M059J (cell line): ENCODE measurements at regions not wholly inside any gene's neighbourhood (a gene's known extent, or its start where the extent isn't known, plus 50 kb on each side); places are given as distances from the start of the nearest gene placed in this dataset.

Source experiments
- DNase-seq: peaks from one replicate; pipeline ENCODE4 v3.0.0-alpha.2; 2012; ENCODE audit warnings: low read depth

DNA sequence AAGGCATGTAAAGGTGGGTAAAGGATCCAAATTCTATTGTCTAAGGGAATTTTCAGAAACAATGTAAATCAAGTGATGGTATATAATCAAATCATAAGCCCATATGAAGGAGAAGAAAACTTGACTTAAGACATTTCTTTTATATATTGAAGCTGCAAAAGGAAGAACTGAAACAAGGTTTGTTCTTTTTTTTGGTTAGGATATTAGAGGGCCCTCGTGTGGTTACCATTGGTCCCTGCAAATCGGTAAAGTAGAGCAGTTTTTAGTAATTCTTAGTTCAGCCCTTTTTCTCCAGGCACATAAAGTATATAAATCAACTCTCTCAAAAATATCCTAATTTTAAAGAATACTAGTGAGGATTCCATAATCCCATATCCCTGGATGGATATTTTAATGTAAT, 105.6 kb upstream of the STK17B start:
- peak; percentile 32 for DNase-seq

DNA sequence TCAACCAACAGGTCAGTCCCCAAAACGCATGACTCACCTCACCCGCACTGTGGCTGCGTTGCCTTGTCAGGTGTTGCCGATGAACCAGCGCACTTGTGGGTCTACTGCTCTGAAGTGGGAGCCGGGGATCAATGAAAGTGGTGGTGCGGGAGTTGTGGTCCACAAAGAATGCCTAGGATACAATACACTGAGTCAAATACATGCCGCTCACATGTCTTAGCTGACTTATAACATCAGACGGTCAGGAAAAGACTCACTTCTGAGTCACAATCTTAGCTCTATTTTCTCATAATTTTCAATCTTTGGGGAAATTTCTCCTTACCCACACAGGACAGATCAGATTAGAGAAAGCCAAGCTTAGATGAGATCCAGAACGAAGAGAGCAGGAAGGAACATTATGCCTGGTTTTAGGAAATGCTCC, 107.1 kb upstream of the STK17B start:
- DNase-seq: peak; percentile 72

DNA sequence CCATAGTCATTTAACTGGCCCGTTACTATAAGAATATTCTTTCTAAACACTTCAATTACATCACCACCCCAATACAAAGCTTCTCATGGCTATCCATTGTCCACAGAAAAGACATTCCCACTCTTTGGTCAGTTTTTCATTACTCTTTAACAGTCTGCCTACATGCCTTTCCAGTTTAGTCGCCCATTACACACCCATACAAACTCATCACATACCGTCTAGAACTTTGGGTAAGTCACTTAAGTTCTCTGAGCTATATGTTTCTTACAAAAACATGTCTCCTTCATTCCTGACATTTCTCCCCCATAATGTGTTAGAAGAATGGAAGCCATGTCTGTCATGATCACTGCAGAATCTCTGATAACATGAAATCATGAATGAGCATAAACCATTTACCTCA, 108.2 kb upstream of the STK17B start:
- DNase-seq: no peak

DNA sequence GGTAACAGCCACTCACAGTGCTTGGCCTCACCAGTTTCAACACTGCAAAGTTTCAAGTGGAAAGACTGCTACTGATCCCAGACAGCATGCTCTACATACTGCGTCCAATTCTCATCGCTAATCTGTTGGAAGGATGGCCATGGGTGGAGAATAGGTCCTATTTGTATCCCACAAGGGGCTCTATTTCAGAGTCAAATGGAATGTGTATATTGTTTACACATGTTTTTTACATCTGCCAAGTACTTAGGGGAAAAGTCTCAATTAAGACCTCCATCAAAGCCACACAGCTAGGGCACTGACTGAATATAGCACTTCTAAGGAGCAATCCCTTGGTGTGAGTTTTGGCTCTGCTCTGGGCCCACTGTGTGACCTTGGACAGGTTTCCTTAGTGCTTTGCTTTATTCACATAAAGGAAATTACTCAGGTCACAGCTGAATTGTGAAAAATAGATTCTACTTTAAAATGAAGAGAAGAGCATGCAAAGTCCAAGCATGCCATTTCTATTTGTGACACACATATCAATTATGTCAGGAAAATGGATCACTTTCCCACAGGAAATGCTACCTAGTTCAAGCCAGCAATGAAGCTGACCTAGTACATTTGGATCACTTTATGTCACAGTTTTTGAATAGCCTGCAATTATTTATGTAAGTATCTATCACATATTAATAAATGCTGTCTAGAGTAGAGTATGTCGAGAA, 112.9 kb upstream of the STK17B start:
- no peak for DNase-seq

DNA sequence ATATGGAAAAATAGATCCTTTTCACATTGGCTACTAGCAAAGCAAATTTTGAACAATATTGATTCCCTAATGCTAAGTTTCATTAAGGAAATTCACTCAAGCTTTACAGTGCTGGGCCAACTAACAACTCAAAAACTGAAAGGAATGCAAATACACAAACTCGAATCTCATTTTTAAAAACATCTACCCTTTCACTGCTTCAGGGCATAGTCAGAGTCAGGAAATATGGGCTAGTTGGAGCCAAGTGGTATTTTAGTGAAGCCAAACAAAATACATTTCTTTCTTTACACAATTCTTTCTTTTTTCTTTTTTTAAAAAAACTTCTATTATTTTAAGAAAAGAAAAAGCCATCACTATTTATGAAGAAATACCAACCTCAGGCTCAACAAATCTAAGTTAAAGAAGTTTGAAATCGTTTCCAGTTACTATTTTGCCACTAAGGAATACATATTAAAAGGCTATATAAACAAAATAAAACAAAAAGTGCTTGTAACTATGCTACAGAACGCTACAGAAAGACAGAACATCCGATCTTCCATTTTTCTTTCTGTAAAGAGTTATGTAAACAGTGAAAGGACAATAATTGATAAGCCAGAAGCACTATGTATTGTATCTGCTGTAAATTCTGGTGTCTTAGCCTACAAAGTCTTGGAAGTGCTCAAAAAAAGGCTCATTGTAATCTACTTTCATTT, 113.6 kb upstream of the STK17B start:
- no peak for DNase-seq

DNA sequence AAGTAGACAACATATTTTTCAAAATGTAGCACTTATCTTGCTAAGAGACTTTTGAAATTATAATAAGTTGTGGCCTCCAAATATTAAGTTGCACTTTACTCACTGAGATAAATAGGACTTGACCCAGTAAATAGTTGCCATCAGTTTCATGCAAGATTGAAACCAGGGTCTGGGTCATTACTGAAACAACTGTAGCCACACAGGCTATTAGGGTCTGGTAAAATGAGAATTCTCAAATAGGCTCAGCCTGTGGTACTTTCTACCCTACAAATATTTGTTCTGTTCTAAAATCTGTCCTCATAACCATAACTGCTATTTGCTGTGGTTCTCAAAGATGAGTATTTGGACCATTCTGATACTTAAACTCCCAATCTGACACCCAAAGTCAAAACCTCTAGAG, 115.4 kb upstream of the STK17B start:
- no peak for DNase-seq

DNA sequence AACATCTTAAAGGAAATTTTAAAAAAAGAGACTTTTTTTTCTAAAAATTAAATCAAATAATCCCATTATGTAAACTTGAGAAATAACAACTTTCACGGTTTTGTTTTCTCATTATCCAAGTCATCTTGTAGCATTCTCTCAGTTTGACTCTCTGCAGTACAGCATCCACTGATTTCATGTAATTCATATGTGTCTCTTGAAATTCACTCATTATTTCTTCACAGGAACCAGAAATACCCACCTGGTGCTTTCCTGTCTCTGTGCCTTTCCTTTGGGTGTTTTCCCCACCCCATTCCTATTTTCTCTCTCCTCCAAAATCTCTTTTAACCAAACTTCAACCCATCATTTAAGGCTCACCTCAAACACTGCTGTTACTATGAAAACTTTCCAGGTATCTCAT, 116.1 kb upstream of the STK17B start:
- no peak for DNase-seq

DNA sequence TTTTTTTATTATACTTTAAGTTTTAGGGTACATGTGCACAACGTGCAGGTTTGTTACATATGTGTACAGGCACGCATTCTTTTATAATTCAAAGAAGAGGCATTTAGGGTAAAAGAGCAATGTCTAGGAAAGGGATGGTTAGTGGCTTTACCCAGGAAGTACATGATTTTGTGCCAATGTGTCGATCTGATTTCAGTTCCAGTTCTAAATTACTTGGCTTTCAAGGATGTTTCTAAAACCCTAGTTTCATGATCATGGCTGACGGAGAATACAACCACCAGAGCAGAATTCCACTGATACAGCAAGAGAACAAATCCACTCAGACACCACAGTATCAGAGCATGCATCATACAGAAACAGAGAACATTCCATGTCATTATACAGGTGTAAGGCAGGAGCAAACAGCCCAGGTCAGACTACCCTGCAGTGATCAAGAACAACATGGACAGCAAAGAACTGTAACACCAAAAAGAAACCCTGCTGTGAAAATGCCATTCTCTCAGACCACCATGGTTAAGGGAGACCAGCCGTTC, 116.7 kb upstream of the STK17B start:
- no peak for DNase-seq

DNA sequence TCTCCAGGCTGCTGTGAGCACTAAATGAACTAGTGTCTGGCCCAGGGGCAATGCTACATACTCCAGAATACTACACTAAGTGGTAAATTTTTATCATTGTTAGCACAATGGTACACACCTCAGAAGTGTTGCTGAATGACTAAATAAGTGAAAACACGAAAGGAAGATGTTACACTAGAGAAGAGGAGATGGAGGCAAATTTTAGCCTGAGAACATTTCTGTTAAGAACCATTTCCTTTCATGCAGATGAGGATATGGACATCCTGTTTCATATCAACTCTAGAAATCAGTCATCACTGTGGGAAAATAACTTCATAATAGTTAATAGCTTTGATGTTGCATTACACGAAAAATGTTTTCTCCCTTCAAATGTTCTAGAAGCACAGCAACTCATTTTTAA, 117.6 kb upstream of the STK17B start:
- DNase-seq: no peak

DNA sequence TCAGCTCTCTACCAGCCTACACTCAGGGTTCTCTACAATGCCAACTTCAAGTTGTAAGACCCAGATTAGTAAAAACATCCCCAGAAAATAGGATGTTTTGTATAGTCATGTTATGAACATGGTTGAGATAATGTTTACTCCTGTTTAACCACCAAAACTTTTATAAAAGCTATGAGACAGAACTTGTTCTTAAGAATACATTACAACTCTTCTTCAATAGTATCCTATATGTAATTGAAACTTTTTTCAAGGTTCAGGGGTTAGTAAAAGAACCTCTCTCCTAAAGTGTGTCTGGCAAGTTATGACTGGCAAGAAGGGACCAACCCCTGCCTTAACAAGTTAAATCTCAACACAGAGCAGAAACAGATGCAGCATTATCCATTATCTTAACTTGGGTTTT, 118.8 kb upstream of the STK17B start:
- DNase-seq: no peak

DNA sequence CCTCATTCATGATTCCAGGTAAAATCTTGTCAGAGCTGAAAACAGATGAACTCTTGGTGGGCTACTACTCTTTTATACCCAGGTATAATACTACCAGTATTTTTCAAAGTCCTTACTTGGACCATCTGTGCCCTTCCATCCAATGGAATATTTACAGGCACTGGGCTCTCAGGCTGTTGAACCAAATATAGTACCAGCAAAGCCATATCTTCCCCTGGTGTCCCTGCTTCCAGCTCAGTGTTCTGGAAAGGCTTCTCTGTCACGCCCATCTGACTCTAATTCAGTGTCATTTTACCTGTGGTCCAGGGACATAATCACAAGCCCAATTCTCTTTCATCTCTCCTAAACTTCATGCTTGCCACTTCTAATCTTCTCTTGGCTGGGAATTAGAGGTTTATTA, 119.2 kb upstream of the STK17B start:
- no peak for DNase-seq

DNA sequence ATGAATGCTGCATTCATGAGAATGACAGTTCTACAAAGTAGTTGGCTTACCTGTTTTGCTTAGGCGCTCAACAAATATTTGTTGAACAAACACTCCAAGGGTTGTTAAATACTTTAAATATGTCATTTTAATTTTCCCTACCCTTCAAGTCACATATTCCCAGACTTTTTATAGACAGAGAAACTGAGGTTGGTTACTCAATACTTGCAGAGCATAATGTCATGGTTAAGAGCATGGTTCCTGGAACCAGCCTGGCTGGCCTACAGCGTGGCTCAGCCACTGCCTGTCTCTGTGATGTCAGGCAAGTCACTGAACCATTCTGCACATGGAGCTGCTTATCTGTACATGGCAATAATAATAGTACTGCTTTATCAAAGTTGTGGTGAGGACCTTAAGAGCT, 120.0 kb upstream of the STK17B start:
- no peak for DNase-seq

DNA sequence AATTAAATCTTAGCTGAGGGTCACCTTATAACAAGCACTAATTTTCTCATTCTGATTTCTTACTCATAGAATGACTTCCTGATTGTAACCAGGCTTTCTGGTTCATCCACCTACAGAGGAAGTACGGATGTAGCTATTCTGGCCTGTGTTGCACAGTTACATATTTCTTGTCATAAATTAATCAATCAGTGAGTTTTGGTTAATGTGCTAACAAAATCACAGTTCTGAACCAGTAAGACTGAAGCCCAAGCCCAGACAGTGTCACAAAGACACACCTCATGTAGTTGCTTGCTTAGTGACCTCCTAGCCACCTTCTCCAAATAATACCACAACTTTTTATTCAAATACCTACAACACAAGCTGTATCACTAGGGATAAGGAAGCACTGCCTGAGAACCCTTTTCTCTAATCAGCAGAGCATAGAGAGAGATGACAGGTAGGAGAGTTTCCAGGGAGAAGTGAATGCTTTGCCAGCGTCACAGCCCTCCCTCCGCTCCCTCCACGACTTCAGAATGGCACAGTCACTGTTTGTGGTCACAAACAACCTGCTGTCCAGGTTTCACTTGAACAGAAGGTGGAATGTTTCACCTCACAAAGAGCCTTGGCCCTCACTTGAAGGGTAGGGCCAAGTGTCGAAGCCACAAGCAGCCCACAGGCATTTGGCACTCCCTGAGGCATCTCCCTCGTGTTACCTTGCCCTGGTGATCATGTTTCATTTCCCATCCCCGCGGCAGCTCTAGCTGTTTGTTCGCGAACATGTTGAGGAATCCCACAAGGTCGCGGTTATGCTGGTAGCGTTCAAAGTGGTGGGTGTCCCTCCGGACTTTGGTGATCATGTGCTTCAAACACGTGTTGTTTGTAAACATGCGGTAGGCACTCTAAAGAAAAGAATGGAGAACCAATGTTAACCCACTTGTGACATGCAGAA, 120.8 kb upstream of the STK17B start:
- peak; percentile 96 for DNase-seq

DNA sequence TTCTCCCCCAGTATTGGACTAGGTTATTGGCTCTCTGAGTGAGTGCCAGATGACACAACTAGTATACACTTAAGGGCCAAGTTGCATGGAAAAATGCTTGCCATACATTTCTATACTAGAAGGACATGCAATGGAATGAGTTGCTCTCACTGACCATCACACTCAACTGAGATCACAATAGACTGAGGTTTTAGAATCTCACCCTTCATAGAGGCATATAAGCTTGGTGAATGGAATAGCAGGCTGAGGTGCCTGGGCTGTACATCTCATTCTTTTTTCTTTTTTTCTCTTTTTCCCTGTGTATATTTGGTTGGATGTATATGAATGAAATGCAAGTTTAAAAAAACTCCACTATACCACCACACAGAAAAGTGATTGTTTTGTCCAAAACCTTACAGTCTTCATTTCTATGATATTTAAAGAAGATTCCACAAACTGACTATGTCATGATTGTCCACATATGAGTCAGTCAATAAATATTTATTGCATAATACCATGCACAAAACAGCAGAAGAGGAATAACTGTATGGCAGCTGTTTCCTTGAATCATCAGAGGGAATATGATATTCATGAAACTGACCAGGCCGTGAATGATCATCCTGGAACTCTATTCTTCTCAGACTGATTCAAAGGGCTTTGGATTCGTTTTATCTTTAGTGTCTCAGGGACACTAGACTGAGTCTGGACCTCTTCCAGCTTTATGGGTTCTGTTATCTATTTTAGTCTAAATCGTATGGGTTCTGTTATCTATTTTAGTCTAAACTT, 122.6 kb upstream of the STK17B start:
- DNase-seq: peak; percentile 83

DNA sequence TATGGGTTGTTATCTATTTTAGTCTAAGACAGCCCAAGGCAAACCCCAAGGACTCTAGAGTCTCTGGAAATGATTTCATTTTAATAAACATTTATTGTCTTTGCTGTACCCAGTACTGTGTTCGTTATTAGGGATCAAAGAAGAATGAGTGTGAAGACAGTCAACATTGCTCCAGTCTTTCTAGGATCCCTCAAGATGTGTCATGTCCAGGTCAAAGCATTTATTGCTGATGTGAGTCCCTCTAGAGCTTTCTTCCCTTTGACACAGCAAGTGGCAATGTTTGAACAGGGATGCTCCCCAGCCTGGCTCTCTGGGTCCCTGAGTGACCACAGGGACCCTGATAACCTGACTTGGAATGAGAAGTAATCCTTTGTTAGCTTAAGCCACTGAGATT, 123.1 kb upstream of the STK17B start:
- DNase-seq: peak; percentile 38

DNA sequence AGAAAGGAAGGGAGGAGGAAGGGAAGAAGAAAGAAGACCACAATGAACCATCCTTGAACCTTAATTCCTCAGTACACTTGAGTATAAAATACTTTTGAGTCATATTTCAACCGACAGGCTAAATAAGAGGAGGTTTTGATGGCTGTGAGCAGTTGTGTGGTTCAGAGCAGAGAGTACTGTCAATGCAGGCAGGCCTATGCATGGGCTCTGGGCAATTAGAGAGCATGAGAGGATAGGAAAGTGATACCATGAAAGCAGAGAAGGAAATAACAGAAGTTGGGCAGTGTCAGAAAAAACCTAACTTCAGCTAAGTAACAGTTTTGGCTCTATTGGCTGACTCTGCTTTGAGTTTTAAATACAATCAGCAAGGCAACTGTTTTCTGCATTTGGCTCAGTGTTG, 123.6 kb upstream of the STK17B start:
- no peak for DNase-seq

DNA sequence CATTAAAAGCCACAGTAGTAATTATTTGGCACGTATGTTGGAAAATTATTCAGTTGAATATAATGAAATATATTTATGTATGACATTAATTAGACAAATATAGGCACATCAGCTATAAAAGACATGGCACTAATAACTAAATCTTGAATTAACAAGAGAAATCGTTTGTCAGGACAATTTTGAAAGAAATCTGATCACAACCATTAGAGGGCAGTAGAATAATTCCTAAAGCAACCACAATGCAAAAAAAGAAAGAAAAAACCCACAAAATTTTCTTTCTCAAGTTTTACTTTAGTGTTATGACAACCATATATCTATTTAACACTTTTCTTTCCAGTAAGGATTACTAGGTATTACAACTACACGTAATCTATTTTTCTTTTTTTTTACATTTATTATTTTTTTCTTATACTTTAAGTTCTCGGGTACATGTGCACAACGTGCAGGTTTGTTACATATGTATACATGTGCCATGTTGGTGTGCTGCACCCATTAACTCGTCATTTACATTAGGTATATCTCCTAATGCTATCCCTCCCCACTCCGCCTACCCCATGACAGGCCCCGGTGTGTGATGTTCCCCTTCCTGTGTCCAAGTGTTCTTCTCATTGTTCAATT, 126.8 kb upstream of the STK17B start:
- DNase-seq: peak; percentile 25

DNA sequence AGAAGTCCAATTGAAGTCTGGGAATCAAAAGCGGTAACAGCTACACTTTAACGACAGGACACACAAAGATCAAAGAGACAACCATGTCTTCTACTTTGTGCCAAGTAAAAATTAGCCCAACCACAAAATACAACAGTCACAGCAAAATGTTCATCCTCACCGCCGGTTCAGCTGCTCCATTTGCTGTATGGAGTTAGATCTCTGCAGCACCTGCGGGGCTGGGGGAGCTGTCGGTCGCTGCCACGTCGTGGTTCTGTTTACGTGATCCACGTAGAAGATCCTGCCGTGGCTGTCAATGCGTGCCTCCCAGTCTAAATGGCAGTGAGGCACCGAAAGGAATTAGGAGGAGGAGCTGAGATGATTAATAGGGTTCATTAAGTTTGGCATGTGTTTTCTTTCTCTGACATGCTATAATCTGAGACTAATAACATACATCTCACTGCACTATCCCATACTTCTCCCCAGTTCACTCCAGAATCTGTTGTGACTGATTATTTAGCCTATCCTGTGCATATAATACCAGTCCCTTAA, 136.5 kb upstream of the STK17B start:
- no peak for DNase-seq

DNA sequence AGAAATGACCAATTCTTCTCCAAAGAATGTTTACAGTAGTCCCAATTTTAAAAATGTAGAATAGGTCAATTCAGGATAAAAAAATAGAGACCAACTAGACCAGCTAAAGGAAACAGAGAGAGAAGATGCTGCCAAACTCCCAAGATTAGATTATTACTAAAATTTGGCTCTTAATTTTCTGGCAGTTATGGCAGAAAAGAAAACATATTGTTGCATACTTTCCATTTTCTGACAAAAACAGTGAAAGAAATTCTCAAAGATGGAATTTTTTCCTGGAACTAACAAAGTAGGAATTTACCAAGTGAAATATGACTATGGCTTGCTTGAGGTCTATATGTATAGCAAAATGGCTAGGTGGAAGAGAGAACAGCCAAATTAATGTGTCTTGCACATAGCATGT, 138.3 kb upstream of the STK17B start:
- no peak for DNase-seq

DNA sequence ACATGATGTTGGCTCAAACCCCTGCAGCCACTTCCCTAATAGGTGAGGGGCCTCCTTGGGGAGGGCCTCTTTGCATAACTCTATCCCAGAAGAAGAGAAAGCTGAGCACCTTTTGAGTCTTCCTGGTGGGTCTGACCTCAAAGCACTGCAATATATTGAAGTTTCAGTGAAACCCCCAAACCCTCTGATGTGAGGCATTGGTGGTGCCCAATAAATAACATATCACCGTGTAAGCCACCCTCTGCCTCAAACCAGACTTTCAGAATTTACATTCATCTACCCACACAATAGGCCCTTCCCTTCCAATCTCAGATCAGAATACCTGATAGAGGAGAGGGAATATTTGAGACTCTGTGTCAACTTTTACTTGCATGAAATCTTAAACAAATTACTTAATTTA, 142.8 kb upstream of the STK17B start:
- no peak for DNase-seq

DNA sequence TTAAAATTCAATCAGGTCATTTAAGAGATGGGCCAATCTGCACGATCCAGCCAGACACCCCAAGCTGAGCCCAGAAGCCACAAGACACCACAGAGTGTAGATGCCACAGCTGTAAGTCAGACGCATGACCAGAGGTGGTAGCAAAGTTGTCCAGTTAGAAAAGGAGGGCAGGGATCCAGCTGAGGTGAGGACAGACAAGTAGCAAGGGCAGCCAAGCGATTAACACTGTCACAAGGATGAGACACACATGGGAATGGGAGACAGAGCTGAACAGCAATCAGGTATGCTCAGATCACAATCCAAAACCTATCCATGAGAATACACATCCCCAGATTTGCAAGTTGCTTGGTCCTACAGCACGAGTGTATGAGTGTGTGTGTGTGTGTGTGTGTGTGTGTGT, 143.4 kb upstream of the STK17B start:
- peak; percentile 81 for DNase-seq
